ENCODE measurements at regions not wholly inside any gene's neighbourhood (a gene's known extent, or its start where the extent isn't known, plus 50 kb on each side); places are given as distances from the start of the nearest gene placed in this dataset.

GRCh38 chr11:98720951-98721350 lies 299.8 kb upstream of the CNTN5 start:
- no peaks in the 10 kb centered on the region for H3K79me2 ChIP-seq (ENCODE audit: control insufficient read depth, insufficient read depth, low read length)
- no peak overlapping the region for H3K27ac ChIP-seq (ENCODE audit: extremely low read depth, low read depth, low read length)
- 0% methylated on average over 3 of the region's 3 CpGs for WGBS (ENCODE audit: insufficient coverage, low coverage, missing lambda C conversion rate)
- ChIA-PET POLR2A (no interaction called here), CTCF (ENCODE audit: low intra/inter-chr PET ratio) (no interaction called here)
- no peaks in the 10 kb centered on the region; a peak in 1 of 5 replicates for H3K4me1 ChIP-seq (replicated peaks in 1 of 2; ENCODE audit: control insufficient read depth in 2 of 2, insufficient read depth in 2 of 2, low read length in 2 of 2)
- TF ChIP-seq IFI16 (CRISPR knock-in tag; IDR thresholded peaks at IDR 0.05) (no peak), HMG20B (CRISPR knock-in tag; IDR thresholded peaks at IDR 0.05) (no peak), ZNF518B (CRISPR knock-in tag; IDR thresholded peaks at IDR 0.05) (no peak), FOS (IDR thresholded peaks at IDR 0.05; ENCODE audit: extremely low read depth, insufficient read length) (no peak), SNAPC5 (CRISPR knock-in tag; IDR thresholded peaks at IDR 0.05) (no peak), ZNF354B (CRISPR knock-in tag; IDR thresholded peaks at IDR 0.05) (no peak), ZNF41 (CRISPR knock-in tag; conservative IDR thresholded peaks at IDR 0.05) (no peak), SAFB (IDR thresholded peaks at IDR 0.05; ENCODE audit: borderline replicate concordance, low read depth, low read length) (no peak)
- no peak overlapping the region for H3K4me3 ChIP-seq
- in situ Hi-C loops (cut with MboI), result no loop called here
- ATAC-seq, result no peak
- no peak for DNase-seq (ENCODE audit: extremely low read depth in 1 of 4, low spot score in 3 of 4)
- H3K9me3 ChIP-seq (replicated peaks; ENCODE audit: control insufficient read depth, insufficient read depth, low read depth, low read length), result no peaks in the 10 kb centered on the region
- FAIRE-seq, result no peak
- H3K4me2 ChIP-seq (ENCODE audit: insufficient read depth, low read length), result no peak overlapping the region
- BruUV-seq (replicated peaks), result no TSS peak
- H3K9me1 ChIP-seq (ENCODE audit: control insufficient read depth, insufficient read depth, low read length), result no peaks in the 10 kb centered on the region
- no peaks in the 10 kb centered on the region for H3K36me3 ChIP-seq (ENCODE audit: control insufficient read depth, insufficient read depth, low read length)
- H4K20me1 ChIP-seq (replicated peaks; ENCODE audit: control insufficient read depth, insufficient read depth, low read length), result no peaks in the 10 kb centered on the region
- intact Hi-C loops (cut with micrococcal nuclease), result no loop called here
- no peak overlapping the region for H2AFZ ChIP-seq (ENCODE audit: low read depth, low read length)
- H3K9ac ChIP-seq (ENCODE audit: insufficient read depth in 1 of 2, low read depth in 2 of 2, low read length in 2 of 2), result no peak overlapping the region
- H3K27me3 ChIP-seq (ENCODE audit: control insufficient read depth in 2 of 2, insufficient read depth in 2 of 2, low read length in 2 of 2), result no peaks in the 10 kb centered on the region

Data from K562 (cell line).